Stimulated activated CD4-positive, alpha-beta T cell treated with anti-CD3 and anti-CD28 coated beads, Interleukin-4, amount 100 ng/mL, for 48 hours (primary cell): ENCODE measurements at regions not wholly inside any gene's neighbourhood (a gene's known extent, or its start where the extent isn't known, plus 50 kb on each side); places are given as distances from the start of the nearest gene placed in this dataset.
"Not testable (repeated sequence)": the region's sequence is repeated elsewhere in the genome, so short reads cannot be mapped to it uniquely, and the experiment has no call there.

ENCODE experiments used
- DNase-seq, 2 donors: peaks; one replicate each; pipeline ENCODE4 v3.0.0-alpha.2; 2020; ENCODE audit warnings: low read depth in 2 of 2

DNA sequence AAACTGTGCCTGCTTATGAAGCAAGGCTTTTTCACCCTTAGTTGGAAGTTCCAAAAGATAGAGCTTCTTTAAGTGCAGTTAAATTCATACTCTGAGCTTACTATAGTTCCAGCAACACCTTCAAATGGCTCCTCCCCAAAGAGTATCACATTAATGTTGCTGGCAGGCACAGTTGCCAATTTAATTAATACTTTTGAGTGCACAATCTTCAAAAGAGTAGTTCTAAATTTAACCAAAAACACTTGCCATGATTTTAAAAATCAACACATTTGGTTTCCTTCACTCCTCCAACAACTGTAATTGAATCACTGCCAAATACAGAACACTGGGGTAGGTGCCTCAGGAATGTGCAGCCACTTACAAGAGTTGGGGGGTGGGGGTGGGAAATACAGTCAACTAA, 150.6 kb upstream of the UBE2E3 start:
- no peak for DNase-seq

- no peak for DNase-seq
Observed at GRCh38 chr2:180829261-180829660, 151.1 kb upstream of the UBE2E3 start.

DNA sequence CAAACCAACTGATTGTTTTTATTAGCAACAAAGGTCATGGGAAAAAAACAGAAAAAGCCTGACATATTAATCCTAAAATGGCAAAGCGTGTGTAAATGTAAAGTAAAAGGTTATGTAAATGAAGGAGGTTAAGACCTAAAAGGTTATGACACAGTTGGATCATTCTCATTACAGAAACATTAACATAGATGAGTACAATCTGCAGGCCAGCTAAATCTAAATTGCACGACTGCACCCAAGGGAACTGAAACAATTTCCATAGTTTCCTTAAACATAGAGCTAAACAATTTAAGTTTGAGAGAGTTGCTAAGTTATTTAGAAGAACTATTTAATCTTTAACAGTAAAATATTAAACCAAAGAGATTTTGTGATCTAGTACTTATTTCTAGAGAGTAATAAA, 151.6 kb upstream of the UBE2E3 start:
- DNase-seq = no peak

GRCh38 chr2:180823546-180824141, 156.8 kb upstream of the UBE2E3 start:
- no peak for DNase-seq

GRCh38 chr2:180819106-180819505, 161.3 kb upstream of the UBE2E3 start:
- no peak for DNase-seq

- DNase-seq = not testable (repeated sequence)
Observed at GRCh38 chr2:180818700-180819099, 161.7 kb upstream of the UBE2E3 start.

DNA sequence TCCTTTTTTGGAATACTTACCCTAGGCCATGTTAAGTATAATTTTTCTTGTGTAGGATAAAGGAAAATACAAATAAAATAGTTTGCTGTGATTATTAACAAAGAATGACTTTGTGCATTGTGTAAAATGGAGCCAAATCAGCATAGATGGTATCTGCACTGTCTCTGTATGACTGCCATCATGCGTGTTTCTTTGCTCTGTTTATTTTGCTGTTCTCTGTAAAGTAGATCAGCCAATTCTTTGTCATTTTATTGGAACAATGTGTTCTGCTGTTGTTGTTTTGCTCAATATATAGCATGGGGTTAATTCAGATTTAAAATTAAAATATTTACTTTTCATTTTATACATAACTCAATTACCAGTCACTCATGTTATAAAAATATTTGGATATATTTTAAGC, 181.3 kb upstream of the UBE2E3 start:
- DNase-seq = no peak

- no peak for DNase-seq
Observed at GRCh38 chr2:180790891-180791290, 189.5 kb upstream of the UBE2E3 start.

DNA sequence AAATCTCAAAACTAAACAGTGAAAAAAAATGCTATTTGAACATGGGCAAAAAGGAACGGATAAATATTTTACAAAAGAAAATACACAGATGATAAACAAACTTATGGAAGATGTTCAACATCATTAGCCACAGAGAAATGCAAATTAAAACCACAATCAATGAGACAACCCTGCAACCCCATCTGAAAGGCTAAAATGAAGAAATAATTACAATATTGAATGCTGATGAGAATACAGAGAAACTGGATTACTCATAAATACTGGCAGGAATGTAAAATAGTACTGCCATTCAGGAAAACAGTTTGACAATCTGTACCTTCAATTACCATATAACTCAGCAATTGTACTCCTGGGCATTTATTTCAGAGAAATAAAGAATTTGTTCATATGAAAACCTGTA, 193.1 kb upstream of the UBE2E3 start:
- no peak for DNase-seq

- no peak for DNase-seq
Observed at GRCh38 chr2:180781276-180781675, 199.1 kb upstream of the UBE2E3 start.

- DNase-seq = no peak
Observed at GRCh38 chr2:180778291-180778690, 202.1 kb upstream of the UBE2E3 start.

DNA sequence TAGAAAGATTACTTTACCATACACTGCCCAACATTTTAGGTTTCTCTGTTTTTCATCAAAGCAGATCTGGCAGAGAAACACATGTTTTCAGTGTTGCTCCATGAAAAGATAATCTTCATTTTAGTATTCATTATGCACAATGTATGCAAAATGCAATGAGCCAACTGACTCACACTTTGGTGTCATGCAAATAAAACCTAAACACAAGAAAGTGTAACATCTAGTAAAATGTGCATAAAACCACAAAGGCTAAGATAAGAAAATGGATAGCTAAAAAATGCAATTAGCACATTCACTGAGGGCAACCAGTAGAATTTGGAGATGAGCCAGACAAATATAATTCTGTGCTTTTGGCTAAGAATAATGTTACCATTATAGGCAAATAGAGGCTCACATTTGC, 203.5 kb upstream of the UBE2E3 start:
- DNase-seq = no peak

DNA sequence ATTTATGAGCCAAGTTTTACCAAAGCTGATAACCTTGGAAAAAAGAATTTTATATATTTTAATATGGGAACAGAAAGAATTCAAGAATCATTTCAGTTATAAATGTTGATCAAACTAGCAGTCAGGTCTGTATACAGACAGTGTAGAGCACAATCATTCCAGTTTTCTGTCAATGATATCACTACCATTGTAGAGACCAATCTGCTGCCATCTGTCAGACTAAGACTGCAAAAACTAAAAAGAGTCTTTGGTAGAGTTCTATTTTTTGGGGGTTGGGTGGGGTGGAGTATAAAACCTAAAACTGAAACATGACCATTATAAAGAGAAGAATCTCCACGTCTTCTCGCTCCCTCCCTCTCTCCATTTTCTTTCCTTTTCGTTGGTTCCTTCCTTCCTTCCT, 204.7 kb upstream of the UBE2E3 start:
- DNase-seq = no peak

DNA sequence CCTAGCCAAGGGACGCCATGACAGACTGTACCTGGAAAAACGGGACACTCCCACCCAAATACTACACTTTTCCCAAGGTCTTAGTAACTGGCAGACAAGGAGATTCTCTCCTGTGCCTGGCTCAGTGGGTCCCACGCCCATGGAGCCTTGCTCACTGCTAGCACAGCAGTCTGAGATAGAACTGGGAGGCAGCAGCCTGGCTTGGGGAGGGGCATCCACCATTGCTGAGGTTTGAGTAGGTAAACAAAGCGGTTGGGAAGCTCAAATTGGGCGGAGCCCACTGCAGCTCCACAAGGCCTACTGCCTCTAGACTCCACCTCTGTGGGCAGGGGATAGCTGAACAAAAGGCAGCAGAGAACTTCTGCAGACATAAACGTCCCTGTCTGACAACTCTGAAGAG, 215.1 kb upstream of the UBE2E3 start:
- DNase-seq = not testable (repeated sequence)

GRCh38 chr2:180763263-180763989, 217.0 kb upstream of the UBE2E3 start:
- no peak for DNase-seq

DNA sequence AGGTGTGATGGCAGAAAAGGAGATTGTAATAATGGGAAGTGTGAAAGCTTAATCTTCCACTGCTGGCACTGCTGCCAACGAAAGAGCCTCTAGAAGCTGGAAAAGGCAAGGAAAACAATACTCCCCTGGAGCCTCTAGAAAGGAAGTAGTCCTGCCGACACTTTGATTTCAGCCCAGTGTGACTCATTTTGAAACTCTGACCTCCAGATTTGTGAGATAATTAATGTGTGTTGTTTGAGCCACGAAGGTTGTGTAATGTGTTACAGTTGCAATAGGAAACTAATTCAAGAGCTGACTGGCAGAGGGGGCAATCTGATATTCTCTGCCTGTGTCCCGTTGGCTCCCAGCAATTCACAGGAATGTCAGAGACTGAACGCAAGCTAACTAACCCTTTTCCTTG, 219.2 kb upstream of the UBE2E3 start:
- no peak for DNase-seq

DNA sequence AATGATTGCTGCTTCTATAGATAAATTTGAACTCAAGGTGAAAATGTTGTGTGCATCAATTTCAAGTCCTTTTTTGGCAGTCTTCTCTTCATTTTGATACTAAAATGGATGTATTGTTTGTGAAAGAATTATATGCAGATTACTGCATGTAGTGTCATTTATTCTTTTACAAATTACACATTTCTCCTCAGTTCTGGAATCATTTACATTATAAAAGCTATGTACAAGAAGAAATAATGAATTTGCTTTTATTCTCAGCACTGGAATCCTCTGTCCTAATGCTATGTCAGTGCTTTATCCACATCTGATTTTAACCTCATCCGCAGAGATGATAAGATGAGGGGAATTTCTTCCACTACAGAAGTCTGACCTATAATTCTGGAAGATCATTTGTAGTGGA, 220.8 kb upstream of the UBE2E3 start:
- no peak for DNase-seq

- no peak for DNase-seq
Observed at GRCh38 chr2:180753809-180754761, 226.3 kb upstream of the UBE2E3 start.

DNA sequence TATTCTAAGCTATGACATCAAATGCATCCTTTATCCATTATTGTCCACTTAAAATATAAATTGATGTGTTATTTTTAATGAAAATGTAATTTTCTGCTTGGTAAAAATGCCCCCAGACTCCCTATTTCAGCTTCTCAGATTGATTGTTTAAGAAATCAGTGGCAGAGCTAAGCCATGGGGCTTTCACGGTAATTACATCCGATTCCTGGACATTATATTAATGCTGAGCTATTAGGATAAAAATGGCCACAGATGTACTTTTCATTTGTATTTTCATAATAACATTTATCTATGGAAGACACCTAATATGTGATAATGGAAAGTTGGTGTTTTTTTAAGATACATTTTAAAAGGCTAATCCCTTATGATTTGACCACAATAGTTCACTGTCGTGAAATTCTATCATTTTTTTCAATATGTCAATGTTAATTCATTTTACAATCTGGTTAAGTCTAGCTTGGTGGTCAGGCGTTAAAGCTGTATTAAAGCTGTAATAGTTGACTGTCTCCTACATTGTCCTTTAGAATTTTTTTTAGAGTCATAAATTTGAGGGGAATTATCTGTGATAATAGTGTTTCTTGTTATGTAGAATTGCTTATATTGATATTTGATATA, 229.0 kb upstream of the UBE2E3 start:
- no peak for DNase-seq

- no peak for DNase-seq
Observed at GRCh38 chr2:180747728-180748127, 232.7 kb upstream of the UBE2E3 start.

DNA sequence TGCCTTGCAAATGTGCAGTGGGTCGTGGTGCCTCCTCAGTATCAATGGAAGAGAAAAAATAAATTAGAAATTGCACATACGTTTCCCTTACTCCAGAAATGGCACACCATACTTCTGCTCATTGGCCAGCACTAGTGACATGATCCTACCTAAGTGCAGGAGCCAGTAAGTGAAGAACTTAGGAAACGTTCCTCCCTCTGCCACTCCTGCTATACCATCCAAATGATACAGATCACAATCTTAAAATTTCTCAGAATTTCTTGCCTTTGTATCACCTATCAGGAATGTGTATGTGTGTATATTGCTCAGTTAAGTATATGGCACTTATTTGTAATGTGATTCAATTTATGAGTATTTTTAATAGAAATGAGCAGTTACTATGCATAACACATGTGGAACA, 237.0 kb upstream of the UBE2E3 start:
- no peak for DNase-seq

- DNase-seq = no peak
Observed at GRCh38 chr2:180742801-180743200, 237.6 kb upstream of the UBE2E3 start.
